ENCODE measurements at regions not wholly inside any gene's neighbourhood (a gene's known extent, or its start where the extent isn't known, plus 50 kb on each side); places are given as distances from the start of the nearest gene placed in this dataset.

- Mint-ChIP-seq H3K27ac (no peak overlapping the region), H3K4me3 (no peak overlapping the region)
- peak; percentile 65 for ATAC-seq
Measured at GRCh38 chr1:34529935-34530859, 224.7 kb upstream of the GJB5 start.

More at GRCh38 chr1:34529935-34530859, 224.7 kb upstream of the GJB5 start:
- Histone ChIP-seq H3K36me3 (ENCODE audit: insufficient read depth) (no peaks in the 10 kb centered on the region), H3K4me2 (no peak overlapping the region), H3K4me1 (ENCODE audit: insufficient read depth) (no peaks in the 10 kb centered on the region), H3F3A (replicated peaks; ENCODE audit: low read depth) (no peaks in the 10 kb centered on the region), H3K27me3 (ENCODE audit: insufficient read depth) (no peaks in the 10 kb centered on the region), H4K20me1 (replicated peaks; ENCODE audit: insufficient read depth) (no peaks in the 10 kb centered on the region), H3K27ac (ENCODE audit: low read depth) (no peak overlapping the region), H3K79me2 (replicated peaks; ENCODE audit: insufficient read depth) (no peaks in the 10 kb centered on the region), H3K4me3 (no peak overlapping the region), H3K9me2 (ENCODE audit: insufficient read depth) (0 out of 2 replicates have a peak, but pooled peaks cover 6% of the 10 kb centered on the region), H2AFZ (no peak overlapping the region)
- peaks cover 2% of the 10 kb centered on the region for H3K27me3 Mint-ChIP-seq (ENCODE audit: insufficient read depth, low read depth, poor library complexity)
- peaks cover 3% of the 10 kb centered on the region; the same call in 1 of the 3 replicates for H3K4me1 Mint-ChIP-seq
- H3K36me3 Mint-ChIP-seq (ENCODE audit: low read depth) = no peaks in the 10 kb centered on the region
- peak; percentile 2 for DNase-seq (ENCODE audit: low spot score)
- TF ChIP-seq CTCF (conservative IDR thresholded peaks at IDR 0.05; ENCODE audit: low read depth in 2 of 2) = no peak
- no peak for TF ChIP-seq EZH2phosphoT487 (IDR thresholded peaks at IDR 0.05; ENCODE audit: unreplicated experiment)
- no peak for TF ChIP-seq STAT1 (IDR thresholded peaks at IDR 0.05; ENCODE audit: unreplicated experiment)
- TF ChIP-seq REST (IDR thresholded peaks at IDR 0.05; ENCODE audit: unreplicated experiment) = no peak
- TF ChIP-seq POLR2AphosphoS5 (IDR thresholded peaks at IDR 0.05; ENCODE audit: low read depth) = no peak
- no peak for TF ChIP-seq CREB1 (CRISPR knock-in tag; IDR thresholded peaks at IDR 0.05; ENCODE audit: low read depth)
- TF ChIP-seq NANOG (IDR thresholded peaks at IDR 0.05; ENCODE audit: borderline replicate concordance) = no peak
- TF ChIP-seq ETS1 (IDR thresholded peaks at IDR 0.05) = no peak
- H3K9me3 Mint-ChIP-seq = no peaks in the 10 kb centered on the region

Data from GM23338 (cell line).